HCT116 (cell line): ENCODE measurements at regions not wholly inside any gene's neighbourhood (a gene's known extent, or its start where the extent isn't known, plus 50 kb on each side); places are given as distances from the start of the nearest gene placed in this dataset.

Source experiments
- CEBPB ChIP-seq: IDR thresholded peaks from 2 replicates; pipeline ENCODE4 v1.6.1; 2012; ENCODE audit warnings: low read depth
- EZH2 ChIP-seq: fragments of 200-600 bp; sonication (generic); IDR thresholded peaks from 2 replicates; pipeline ENCODE4 v1.6.1; 2017; ENCODE audit warnings: antibody characterized with exemption, mixed run types
- EZH2phosphoT487 ChIP-seq: fragments of 200-600 bp; IDR thresholded peaks from 2 replicates; pipeline ENCODE4 v1.6.1; 2018; ENCODE audit warnings: antibody characterized with exemption, borderline replicate concordance
- POLR2A ChIP-seq: IDR thresholded peaks from 2 replicates; pipeline ENCODE4 v1.7.0; 2011; ENCODE audit warnings: borderline replicate concordance; ENCODE audit not compliant: insufficient read depth, insufficient read length; ENCODE audit errors: extremely low read depth
- RAD21 ChIP-seq: IDR thresholded peaks from 2 replicates; pipeline ENCODE4 v1.6.1; 2012; ENCODE audit warnings: low read depth, mild to moderate bottlenecking
- SP1 ChIP-seq: IDR thresholded peaks from 2 replicates; pipeline ENCODE4 v1.6.1; 2012; ENCODE audit warnings: low read depth
- SRF ChIP-seq: IDR thresholded peaks from 2 replicates; pipeline ENCODE4 v1.6.1; 2012; ENCODE audit warnings: low read depth
- YY1 ChIP-seq: IDR thresholded peaks from 2 replicates; pipeline ENCODE4 v1.6.1; 2011; ENCODE audit warnings: low read length, low read depth, moderate library complexity, mild to moderate bottlenecking; ENCODE audit not compliant: insufficient replicate concordance; ENCODE audit errors: extremely low read depth
- ZFX ChIP-seq: fragments of 450-650 bp; IDR thresholded peaks from 2 replicates; pipeline ENCODE4 v1.6.1; 2017
- TF ChIP-seq, protein P1 (sequence below), 3 experiments: fragments of 200-600 bp in 1 of 3; sonication (generic) in 1 of 3; IDR thresholded peaks in 2 of 3; conservative IDR thresholded peaks in 1 of 3; 2 replicates each; pipeline ENCODE4 v1.5.1; 2012 to 2017; ENCODE audit warnings: low read depth in 2 of 3, low read length in 2 of 3, antibody characterized with exemption in 1 of 3, borderline replicate concordance in 1 of 3, control low read depth in 1 of 3, mild to moderate bottlenecking in 1 of 3, mixed read lengths in 1 of 3, mixed run types in 1 of 3, moderate library complexity in 1 of 3; ENCODE audit not compliant: insufficient read depth in 1 of 3
- TF ChIP-seq, protein P2 (sequence below): IDR thresholded peaks from 2 replicates; pipeline ENCODE4 v1.6.1; 2012

DNA sequence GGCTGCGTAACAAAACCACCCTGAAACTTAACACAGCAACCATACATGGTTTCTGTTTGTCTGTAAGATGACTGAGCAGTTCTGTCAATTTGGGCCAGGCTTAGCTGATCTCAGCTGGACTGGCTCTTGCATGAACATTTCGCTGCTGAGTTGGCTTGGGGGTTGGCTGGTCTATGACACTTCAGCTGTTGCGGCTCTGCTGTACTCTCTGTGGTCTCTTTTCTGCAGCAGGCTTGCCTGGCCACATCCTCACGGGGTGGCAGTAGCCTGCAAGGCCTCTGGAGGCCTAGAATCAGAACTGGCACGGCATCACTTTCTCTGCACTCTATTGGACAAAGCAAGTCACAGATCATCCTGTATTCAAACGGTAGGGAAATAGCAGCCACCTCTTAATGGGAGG is 216.2 kb downstream of the BCL11B start:
- TF ChIP-seq CEBPB (no peak), EZH2 (no peak), POLR2A (no peak), SRF (no peak), SP1 (no peak), EZH2phosphoT487 (no peak), YY1 (no peak), ZFX (no peak), RAD21 (no peak)
- TF ChIP-seq, protein P1, sequence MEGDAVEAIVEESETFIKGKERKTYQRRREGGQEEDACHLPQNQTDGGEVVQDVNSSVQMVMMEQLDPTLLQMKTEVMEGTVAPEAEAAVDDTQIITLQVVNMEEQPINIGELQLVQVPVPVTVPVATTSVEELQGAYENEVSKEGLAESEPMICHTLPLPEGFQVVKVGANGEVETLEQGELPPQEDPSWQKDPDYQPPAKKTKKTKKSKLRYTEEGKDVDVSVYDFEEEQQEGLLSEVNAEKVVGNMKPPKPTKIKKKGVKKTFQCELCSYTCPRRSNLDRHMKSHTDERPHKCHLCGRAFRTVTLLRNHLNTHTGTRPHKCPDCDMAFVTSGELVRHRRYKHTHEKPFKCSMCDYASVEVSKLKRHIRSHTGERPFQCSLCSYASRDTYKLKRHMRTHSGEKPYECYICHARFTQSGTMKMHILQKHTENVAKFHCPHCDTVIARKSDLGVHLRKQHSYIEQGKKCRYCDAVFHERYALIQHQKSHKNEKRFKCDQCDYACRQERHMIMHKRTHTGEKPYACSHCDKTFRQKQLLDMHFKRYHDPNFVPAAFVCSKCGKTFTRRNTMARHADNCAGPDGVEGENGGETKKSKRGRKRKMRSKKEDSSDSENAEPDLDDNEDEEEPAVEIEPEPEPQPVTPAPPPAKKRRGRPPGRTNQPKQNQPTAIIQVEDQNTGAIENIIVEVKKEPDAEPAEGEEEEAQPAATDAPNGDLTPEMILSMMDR (IDR thresholded peaks at IDR 0.05 in 2 of 3, conservative IDR thresholded peaks at IDR 0.05 in 1 of 3; ENCODE audit: borderline replicate concordance in 1 of 3, insufficient read depth in 1 of 3, low read depth in 2 of 3, low read length in 2 of 3), result no peak
- TF ChIP-seq, protein P2, sequence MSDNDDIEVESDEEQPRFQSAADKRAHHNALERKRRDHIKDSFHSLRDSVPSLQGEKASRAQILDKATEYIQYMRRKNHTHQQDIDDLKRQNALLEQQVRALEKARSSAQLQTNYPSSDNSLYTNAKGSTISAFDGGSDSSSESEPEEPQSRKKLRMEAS, result no peak
